ENCODE measurements at regions not wholly inside any gene's neighbourhood (a gene's known extent, or its start where the extent isn't known, plus 50 kb on each side); places are given as distances from the start of the nearest gene placed in this dataset.

GRCh38 chr6:105987516-105987915 is 98.6 kb upstream of the PRDM1 start:
- TF ChIP-seq EZH2 (IDR thresholded peaks at IDR 0.05; ENCODE audit: low read depth) (no peak), CTCF (conservative IDR thresholded peaks at IDR 0.05) (no peak)

All from PC-9 (cell line).